ENCODE measurements at regions not wholly inside any gene's neighbourhood (a gene's known extent, or its start where the extent isn't known, plus 50 kb on each side); places are given as distances from the start of the nearest gene placed in this dataset.
"Not testable (repeated sequence)": the region's sequence is repeated elsewhere in the genome, so short reads cannot be mapped to it uniquely, and the experiment has no call there.

DNA sequence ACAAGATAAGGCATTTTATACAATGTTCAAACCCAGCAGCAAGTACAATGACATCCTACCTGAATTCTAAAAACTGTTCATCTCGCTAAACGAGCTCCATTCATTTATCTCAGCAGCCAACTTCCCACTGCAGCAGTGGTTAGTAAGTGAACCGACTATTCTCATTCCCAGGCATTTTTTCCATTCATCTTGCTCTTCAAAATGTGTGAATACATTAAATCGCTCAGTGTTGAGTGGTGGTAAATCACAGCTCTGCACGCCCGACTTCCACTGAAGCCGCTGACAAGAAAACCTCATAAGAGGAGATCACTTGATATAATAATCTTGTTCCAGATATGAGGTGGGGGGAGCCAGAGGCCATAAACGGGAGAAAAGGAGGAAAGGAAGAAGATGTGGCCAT lies 746.2 kb upstream of the USP15 start:
- DNase-seq, result no peak

DNA sequence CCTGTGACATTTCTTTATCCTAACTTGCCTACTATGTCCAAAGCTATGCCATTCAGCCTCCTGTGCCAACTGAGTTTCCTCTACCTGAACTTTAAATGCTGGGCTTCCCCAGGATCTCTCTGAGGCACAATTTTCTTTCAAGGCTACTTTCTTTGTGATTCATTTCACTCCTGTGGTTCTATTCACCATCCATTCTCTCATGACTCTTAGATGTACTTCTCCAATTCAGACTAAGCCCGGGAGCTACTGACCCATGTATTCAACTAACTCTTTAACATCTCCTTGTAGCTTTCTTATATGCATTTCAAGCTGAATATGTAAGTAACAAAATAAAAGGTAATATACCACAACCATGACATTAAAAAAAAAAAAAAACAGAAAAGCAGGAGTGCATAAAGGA lies 738.9 kb upstream of the USP15 start:
- DNase-seq, result no peak

DNA sequence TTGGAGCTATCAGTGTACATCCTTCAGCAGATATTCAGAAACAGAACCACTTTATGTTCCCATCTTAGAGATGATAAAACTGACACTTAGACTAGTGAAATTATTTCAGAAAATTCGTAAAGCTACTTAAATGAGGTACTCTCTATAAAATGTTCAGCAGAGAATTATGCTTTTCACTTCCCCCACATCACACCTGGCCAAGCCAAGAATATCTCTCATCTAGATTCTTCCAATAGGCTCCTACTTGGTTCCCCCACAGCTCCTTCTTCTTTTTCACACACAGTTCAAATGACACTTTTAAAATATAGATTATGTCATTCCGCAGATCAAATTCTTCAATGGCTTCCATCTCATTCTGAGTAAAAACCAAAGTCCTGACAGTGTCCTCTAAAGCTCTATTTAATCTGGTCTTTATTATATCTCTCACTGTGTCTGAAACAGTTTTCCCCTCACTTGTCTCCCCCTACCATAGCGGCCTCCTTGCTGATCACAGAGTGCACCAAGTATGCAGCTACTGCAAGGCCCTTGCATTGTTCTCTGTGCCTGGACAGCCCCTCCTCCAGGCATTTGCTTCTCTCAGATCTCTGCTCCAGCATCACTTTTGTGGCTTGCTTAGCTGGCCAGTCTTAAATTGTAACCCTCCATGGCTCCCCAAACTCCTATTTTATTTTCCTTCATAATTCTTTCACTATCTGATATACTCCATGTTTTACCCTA lies 736.8 kb upstream of the USP15 start:
- DNase-seq, result no peak

DNA sequence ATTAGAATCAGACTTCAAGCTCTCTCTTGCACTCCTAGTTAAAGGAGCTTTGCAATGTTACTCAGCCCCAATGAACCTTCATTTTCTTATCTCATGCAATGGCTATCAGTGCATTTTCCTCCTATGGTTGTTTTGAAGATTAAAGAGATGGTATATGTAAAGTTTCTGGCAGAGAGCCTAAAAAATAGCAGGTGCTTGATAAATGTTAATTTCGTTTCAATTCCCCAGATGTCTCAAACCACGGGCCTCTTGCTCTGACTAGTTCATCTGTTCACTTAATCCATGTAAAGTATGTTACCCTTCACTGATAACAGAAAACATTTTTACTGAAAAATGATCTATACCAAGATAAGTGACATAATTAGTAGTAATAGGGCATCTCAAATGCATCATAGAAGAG lies 735.4 kb upstream of the USP15 start:
- no peak for DNase-seq

DNA sequence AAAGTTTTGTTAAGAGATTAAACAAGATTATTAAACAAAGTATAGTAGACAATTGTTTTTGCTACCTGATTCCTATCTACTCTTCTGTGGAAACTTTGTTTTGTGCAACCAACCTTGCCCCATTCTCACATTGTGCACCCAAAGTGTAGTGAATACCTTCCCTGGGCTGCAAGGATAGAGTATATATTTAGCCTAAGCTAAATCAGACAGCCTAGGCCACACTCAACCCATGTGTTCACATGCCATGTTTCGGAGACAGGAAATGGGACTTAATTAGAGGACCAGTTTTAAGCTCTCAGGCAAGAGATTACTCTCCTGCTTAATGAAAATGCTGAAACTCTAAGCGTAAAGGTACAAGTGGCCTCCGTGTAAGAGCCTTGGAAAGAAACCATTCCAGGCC lies 734.9 kb upstream of the USP15 start:
- DNase-seq, result no peak

DNA sequence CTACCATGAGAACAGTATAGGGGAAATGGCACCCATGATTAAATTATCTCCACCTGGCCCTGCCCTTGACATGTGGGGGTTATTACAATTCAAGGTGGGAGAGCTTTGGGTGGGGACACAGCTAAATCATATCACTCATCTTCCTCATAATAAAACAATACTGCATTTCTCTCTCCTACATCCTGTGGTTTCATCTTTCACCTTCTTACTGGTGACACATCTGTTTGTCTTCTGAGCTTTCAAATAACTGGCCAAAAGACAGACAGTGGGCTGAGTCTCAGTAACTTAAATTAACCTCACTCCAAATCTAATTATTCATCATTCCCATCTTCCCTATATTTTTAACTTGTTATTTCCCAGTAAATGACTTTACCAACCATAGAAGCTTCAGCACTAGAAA lies 729.7 kb upstream of the USP15 start:
- DNase-seq, result no peak

DNA sequence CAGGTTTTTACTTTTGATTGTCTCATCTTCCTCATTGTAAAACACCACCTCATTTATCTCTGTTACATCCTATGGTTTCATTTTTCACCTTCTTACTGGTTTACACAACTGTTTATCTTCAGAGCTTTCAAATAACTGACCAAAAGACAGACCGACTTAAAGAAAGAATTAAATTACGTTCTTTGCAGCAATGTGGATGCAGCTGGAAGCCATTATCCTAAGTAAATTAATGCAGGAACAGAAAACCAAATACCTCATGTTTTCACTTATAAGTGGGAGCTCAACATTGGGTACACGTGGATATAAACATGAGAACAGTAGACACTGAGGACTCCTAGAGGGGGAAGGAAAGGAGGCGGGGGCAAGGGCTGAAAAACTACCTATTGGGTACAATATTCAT lies 729.0 kb upstream of the USP15 start:
- DNase-seq, result no peak

DNA sequence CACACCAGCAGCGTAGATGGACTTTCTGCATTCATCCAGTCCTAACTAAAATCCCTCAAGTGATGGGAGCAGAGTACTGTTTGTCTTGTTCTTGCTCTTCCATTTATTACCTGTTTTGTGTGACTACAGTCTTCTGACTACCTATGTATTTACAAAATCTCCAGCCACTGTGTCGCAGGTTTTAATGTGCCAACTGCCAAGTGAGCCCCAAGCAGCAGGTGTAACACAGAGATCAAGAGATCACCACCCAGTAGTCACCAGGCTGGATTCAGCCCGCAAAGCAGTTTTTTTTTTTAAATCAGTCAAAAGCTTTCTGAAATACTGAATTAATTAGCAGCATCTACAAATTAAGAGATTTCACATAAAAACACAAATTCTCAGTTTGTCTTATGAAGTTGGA lies 724.1 kb upstream of the USP15 start:
- no peak for DNase-seq

DNA sequence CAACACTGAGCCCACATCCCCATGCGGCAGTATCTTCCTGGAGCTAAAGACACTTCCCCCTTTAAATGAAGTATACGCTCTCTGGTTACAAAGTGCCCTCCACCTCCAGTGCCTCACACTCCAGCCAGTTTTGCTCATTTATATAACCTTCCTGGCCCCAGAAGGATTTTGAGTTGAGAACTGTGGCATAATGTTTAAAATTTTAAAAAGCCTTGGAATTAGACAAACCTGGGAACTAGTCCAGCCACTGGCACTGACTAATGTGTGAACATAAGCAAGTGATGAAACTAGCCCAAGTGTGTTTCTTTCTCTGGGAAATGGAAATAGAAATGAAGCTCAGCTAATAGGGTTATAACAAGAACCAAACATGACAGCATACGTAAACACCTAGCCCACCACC lies 723.7 kb upstream of the USP15 start:
- peak; percentile 16 for DNase-seq

DNA sequence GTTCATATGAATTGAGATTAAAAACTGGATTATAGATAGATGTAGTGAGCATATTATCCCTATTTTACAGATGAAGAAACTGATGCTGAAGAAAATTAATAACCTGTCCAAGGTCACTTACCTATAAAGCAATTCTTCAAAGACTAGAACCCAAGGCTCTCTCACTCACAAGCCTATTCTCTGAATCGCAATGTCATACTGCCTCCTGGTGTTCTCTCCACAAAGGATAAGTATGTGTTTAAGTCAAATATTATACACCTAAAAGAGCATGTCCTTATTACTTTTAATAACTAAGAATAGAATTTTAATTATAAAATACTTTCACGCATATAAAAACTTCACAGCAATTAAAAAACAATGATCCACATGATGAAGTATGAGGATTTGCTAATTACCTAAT lies 721.3 kb upstream of the USP15 start:
- DNase-seq, result no peak

DNA sequence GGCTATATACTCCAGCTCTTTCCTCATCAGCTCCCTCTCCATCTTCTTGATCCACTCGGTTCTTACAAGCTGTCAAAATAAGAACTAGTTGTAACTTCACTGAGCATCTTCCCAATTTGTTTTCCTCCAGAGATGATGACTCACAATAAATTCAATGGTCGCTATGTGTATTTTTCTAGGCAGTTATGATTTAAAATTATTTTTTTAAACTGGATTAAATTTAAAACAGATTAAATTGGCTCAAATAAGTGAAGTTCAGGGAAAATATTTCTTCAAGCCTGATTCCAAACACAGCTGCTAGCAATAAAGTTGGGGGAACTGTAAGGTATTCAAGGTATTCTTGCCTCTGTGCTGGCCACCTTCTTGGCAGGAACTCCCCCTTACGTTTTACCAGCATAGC lies 717.7 kb upstream of the USP15 start:
- DNase-seq, result no peak

DNA sequence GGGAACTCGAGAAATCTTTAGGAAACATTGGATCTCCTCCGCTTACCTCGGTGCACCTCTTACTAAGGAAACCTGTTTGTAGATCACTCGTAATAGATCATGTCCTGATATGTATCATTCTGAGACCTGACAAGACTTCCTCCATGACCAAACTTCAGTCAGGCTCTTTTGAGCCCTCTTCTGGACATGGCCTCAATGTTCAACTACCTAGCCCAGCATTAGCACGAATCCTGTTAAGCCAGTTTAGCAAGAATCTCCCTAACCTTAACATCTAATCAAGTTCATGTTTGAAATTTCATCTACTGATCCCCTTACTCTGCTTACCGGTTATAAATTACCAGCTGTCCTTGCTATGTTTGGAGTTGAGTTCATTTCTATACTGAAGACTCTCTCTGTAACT lies 713.9 kb upstream of the USP15 start:
- no peak for DNase-seq

DNA sequence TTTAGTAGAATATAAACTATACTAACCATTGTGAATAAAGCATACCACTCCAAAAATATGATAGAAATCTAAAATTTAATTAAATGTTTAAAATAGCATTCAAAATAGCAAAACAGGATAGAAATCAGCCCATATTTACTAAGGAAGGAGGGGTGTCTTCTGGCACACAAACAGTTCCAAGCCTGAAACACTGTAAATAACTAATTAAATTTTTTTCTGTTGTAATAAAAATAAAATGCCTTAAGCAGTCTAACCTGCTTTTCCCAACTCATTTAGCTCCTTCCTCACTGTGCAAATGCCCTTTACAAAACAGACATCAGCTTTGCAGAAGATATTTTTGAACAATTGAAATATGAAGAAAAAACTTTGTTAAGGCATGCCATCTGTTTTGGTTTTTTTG lies 707.1 kb upstream of the USP15 start:
- DNase-seq, result no peak

DNA sequence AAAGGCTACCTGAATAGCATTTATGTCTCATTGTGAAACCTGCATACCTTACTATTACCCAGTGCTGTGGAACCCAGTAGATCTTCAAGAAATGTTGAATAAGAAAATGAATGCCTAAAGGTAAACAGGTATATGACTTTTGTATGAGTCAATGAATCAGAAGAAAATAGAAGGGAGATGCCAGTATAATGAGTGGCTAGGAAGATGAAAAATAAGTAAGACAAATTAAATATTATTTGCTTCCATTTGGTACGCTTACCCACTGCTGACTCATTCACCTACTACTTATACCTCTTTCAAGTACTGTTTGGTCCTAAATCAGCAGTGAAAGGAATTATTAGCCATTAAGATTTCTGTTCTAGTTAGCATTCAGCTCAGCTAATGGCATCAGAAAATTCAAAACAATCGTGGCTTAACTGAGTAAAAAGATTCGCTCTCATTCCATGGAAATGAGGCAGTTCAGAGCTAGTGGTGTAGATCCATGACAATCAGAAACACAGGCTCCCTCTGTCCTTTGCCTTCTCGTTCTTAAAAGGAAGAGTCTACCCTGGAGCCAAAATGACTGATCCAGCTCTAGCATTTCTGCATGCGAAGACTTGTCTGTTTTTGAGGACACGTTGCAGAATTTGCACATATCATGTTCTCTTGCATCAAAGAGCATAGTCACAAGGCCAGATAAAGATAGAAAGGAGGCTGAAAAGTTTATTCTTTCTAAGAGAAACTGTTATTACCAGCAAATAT lies 705.8 kb upstream of the USP15 start:
- DNase-seq, result no peak

DNA sequence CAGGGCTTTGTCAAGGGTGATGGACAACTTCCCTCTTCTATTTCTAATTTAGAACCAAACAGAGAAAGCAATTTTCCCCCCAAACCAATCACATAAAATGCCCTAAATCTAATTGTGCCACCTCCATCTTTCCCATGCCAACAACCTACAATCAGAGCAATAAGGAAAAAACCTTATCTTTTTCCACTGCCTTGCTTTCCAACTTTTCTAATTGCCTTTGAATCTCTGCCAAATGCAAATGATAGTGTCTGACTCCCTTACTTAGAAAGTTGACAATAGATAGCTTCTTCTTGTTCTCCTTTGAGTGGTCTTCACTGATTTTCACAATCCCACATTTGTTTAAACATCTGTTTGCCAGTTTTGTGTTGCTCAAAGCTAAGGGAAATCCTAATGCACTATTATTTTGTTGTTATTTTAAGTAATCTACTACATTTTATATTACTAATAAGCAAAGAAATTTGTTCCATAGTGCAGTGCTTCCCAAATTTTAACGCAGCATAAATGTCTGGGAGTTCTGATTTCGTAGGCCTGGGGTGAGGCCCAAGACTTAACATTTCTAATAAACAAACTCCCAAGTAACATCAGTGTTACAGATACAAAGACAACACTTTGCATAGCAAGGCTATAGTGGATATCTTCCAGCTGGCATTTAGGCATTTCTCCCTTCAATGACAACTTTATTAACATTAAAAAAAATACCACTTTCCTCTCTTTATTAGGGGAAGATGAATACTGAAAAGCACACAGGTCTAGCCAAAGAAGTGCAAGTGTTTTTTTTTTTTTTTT lies 696.3 kb upstream of the USP15 start:
- no peak for DNase-seq

DNA sequence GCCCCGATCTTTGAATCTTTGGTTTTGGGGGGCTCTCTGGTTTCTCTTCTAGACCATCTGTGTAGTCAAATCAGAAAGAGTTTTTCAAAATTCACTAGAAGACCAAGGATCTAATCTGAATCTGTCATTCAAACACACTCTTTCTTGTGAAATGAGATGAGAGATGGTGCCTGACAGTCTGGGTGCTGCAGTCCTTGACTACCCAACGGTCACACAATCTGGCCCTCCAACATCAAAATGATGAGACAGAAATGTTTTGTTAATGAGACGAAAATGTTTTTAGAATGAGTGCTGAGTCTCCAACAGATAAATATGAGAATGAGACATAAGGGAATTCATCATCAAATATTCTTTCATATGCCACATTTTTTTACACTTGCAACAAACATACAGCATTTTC lies 695.7 kb upstream of the USP15 start:
- no peak for DNase-seq

DNA sequence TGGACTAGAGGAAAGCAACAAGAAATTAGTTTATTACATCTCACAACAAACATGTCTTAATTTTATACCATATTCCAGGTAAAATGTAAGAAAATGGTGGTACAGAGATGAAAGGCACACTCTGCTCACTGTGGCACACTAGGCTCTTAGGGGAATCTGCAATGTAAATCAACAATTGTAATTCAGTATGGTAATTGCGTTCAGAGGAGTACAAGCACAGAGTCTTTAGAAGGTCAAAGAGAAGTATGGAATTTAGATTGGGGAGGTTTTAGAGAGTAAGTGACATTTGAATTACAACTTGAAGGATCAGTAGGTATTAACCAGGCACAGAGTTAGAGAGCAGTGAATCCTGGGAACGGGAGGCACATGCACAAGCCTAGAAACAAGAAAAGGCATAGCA lies 694.0 kb upstream of the USP15 start:
- DNase-seq, result no peak

DNA sequence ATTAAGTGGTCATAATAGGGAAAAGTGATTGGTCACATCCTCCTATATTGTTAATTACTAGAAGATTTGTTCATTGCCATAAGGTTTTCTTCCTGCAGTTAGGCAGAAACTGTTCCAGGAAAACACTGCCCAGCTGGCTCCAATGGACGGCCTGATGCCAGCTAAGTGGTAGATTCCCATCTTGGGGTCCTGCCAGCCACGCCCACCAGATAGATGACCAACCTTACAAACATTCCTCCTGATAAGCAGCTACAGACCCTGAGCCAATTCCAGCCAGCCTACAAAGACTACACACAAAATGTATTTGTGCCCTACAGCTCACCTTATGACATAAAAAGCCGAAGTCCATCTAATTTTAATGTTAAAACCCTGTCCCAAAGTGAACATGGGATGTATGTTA lies 685.9 kb upstream of the USP15 start:
- no peak for DNase-seq

DNA sequence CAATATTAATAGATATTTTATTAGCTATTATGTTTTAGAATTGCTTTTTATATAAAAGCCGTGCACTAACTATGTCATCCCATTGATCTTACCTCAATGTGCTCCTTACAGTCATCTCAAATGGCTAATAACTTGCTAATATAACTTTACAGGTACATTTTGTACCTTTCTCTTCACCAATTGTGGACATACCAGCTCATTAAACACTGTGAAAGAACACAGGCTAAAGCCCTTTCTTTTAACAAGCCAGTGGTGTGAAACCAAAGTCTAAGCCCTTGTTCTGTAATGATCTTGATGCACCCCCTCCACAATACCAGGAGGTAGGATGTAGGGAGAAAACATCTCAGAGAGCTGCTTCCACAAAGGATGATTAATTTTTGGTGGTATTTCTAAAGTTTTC lies 675.3 kb upstream of the USP15 start:
- DNase-seq, result no peak

DNA sequence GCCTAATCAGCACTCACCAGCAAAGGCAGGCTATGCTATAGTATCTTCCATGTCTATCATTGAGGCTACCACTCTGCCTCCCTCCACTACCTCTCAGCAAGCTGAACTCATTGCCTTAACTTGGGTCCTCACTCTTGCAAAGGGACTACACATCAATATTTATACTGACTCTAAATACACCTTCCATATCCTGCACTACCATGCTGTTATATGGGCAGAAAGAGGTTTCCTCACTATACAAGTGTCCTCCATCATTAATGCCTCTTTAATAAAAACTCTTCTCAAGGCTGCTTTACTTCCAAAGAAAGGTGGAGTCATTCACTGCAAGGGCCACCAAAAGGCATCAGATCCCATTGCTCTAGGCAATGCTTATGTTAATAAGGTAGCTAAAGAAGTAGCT lies 669.3 kb upstream of the USP15 start:
- DNase-seq, result not testable (repeated sequence)

DNA sequence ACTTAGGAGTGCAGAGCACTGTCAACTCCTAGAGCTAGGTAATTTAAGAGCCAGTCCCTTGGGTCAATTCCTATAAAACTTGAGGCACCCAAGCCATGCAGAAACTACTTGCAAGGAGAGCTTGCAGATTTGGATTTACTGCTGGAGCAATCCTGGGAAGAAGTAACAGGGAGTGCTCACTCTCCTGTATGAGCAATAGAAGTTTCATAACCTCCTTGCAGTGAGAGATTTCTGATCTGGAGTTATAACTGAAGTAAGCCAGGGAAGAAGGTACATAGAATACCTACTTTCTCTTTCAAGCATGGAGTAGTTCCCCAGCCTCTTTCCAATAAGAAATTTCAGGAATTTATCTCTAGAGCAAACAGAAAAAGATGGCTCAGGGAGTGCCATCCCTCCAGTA lies 650.1 kb upstream of the USP15 start:
- DNase-seq, result no peak

DNA sequence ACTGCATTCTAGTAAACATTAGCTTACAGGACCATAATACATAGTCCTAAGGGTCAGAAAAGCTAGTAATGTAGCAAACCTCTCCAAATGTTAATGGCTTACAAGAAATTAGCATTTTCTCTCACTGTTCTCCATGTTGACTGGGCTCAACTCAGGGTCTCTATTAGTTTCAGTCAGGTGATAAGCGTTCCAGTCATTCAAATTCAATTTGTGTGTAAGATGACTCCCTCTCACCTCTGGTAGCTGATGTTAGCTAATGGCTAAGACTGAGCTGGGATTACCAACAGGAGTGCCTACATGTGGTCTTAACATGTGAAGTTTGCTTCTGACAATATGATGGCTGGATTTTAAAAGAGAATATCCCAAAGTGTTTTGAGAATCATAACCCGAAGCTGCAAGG lies 630.5 kb upstream of the USP15 start:
- DNase-seq, result no peak

DNA sequence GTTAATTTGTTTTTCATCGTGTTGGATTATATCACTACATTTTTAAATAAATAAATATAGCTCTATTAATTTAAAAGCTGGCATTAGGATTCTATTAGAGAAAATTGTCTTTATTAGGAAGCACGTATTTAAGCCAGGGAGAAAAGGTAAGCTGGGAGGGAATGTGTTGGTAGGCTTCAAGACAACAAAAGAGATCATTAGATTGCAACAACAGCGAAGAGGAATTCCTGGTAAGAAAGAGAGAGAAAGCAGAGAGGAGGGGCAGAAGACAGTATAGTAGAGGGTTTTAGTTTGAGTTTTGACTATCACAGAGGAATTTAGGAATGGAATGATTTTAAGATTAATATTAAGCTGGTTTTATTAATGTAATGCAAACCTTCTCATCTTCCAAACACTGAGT lies 613.6 kb upstream of the USP15 start:
- DNase-seq, result no peak

DNA sequence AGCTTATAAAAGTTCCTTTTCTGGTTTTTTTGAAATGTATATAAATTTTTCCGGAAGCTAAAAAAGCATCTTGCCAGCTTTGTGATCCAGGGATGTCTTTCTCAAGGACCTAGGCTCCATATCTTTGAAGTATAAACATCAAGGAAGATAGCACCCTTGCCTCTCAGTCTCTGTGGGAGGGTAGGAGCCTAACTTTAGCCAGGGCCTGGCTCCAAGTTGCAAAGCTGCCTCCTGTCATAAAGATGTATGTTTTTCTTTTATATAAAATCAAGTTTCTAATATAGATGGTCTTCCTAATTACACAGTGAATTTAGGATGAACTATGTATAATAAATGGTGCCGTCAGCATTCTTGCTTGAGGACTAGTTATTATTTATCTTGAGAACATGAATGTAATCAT lies 612.6 kb upstream of the USP15 start:
- DNase-seq, result no peak

Data from occipital lobe (tissue), 1 donor.